Esophagus (tissue), 2 donors: ENCODE measurements at regions not wholly inside any gene's neighbourhood (a gene's known extent, or its start where the extent isn't known, plus 50 kb on each side); places are given as distances from the start of the nearest gene placed in this dataset.
"Not testable (repeated sequence)": the region's sequence is repeated elsewhere in the genome, so short reads cannot be mapped to it uniquely, and the experiment has no call there.

Experiments
- H3K27ac ChIP-seq, 2 donors: one replicate each; pipeline ENCODE4 v1.5.1; 2013; ENCODE audit warnings: low read depth in 2 of 2, mild to moderate bottlenecking in 2 of 2, inconsistent platforms in 1 of 2, low read length in 1 of 2, moderate library complexity in 1 of 2
- H3K27me3 ChIP-seq, 2 donors: one replicate each; pipeline ENCODE4 v1.6.1; 2013; ENCODE audit warnings: low read length in 2 of 2, control low read depth in 1 of 2, mild to moderate bottlenecking in 1 of 2; ENCODE audit not compliant: insufficient read depth in 2 of 2, control insufficient read depth in 1 of 2
- H3K36me3 ChIP-seq, 2 donors: one replicate each; pipeline ENCODE4 v1.6.1; 2013; ENCODE audit warnings: low read length in 1 of 2; ENCODE audit not compliant: control insufficient read depth in 2 of 2, insufficient read depth in 2 of 2
- H3K4me1 ChIP-seq, 2 donors: one replicate each; pipeline ENCODE4 v1.6.1; 2013; ENCODE audit warnings: low read length in 1 of 2; ENCODE audit not compliant: control insufficient read depth in 2 of 2, insufficient read depth in 2 of 2
- H3K4me3 ChIP-seq, 2 donors: one replicate each; pipeline ENCODE4 v1.5.1; 2013; ENCODE audit warnings: low read length in 2 of 2, mild to moderate bottlenecking in 2 of 2, low read depth in 1 of 2, moderate library complexity in 1 of 2
- H3K9me3 ChIP-seq, 2 donors: one replicate each; pipeline ENCODE4 v1.6.1; 2013; ENCODE audit warnings: mild to moderate bottlenecking in 2 of 2, low read depth in 1 of 2, low read length in 1 of 2, moderate library complexity in 1 of 2; ENCODE audit not compliant: control insufficient read depth in 2 of 2, insufficient read depth in 1 of 2
- WGBS, 2 donors: extraction: QIAGEN DNeasy Blood & Tissue Kit; methylation state at CpG; one replicate each; pipeline ENCODE4 v1.1.7; 2013; 5-methylcytosine and 5-hydroxymethylcytosine counted together
- donor health status: healthy with polysubstance abuse.
- donor health status: Bipolar disorder and iron deficiency.

DNA sequence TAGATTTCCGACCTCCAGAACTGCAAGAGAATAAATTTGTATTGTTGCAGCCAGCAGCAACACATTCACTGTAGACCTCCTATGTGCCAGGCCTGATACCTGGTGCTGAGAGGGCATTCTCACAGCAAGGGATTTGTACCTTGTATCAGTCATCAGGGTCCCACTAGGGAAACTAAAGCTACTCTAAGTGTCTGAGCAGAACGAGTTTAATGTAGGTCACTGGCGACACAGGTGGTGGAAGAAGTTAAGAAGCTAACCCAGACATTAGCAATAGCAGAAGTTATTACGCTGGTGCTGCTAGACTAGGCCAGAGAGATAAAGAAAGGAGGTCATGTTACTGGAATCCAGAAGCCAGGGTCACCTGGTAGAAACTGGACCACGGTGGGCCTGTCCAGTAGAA is 60.5 kb upstream of the BCL6 start:
- peaks cover under 1 to 8% of the 10 kb centered on the region in 2 donors for H3K4me1 ChIP-seq
- WGBS, 2 donors = 86 to 92% methylated on average over 5 of the region's 5 CpGs
- H3K27ac ChIP-seq = no peak overlapping the region
- H3K36me3 ChIP-seq = no peaks in the 10 kb centered on the region
- H3K4me3 ChIP-seq = no peak overlapping the region
- no peaks in the 10 kb centered on the region for H3K27me3 ChIP-seq
- no peaks in the 10 kb centered on the region for H3K9me3 ChIP-seq

- 61 to 71% methylated on average over 3 of the region's 3 CpGs for WGBS, 2 donors
- Histone ChIP-seq H3K27ac (no peak overlapping the region), H3K4me3 (no peak overlapping the region), H3K9me3 (no peaks in the 10 kb centered on the region), H3K4me1 (peaks cover 2 to 8% of the 10 kb centered on the region in 2 donors), H3K36me3 (no peaks in the 10 kb centered on the region), H3K27me3 (no peaks in the 10 kb centered on the region)
These were observed 62.0 kb upstream of the BCL6 start for GRCh38 chr3:187807086-187807862.

- no peaks in the 10 kb centered on the region for H3K9me3 ChIP-seq
- no peaks in the 10 kb centered on the region for H3K36me3 ChIP-seq
- no peaks in the 10 kb centered on the region for H3K27me3 ChIP-seq
- WGBS, 2 donors = 37 to 56% methylated on average over 3 of the region's 3 CpGs
- H3K4me3 ChIP-seq = peak overlapping the region in 1 of 2 donors; percentile 21
- peaks cover 2 to 8% of the 10 kb centered on the region in 2 donors for H3K4me1 ChIP-seq
- H3K27ac ChIP-seq = peak overlapping the region; percentile 76 to 87
These were observed 63.2 kb upstream of the BCL6 start for GRCh38 chr3:187808527-187808895.

- no peak overlapping the region for H3K4me3 ChIP-seq
- peak overlapping the region; percentile 44 to 69 for H3K27ac ChIP-seq
- peaks cover 2 to 8% of the 10 kb centered on the region in 2 donors for H3K4me1 ChIP-seq
- 55 to 73% methylated on average over 3 of the region's 3 CpGs for WGBS, 2 donors
- no peaks in the 10 kb centered on the region for H3K36me3 ChIP-seq
- H3K9me3 ChIP-seq = no peaks in the 10 kb centered on the region
- no peaks in the 10 kb centered on the region for H3K27me3 ChIP-seq
These were observed 64.3 kb upstream of the BCL6 start for GRCh38 chr3:187809612-187809991.

DNA sequence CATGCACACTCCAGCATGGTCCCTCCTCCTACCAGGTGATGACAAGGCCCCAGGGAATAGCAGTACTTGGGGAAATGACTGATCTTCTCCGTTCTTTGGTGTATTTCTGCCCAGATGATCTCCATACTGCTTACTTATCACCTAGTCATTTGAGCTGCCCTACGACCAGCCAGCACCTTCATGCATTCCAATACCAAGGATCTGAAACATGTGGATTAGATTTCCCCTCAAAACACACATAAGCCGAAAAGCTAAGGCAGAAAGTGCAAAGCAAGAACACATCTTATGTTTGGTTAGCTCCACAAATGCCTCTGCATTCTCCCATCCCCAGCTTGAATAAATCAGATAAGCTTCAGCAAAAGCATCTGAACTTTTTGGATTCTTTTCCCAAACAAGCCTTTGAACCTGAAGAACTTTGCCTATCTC is 64.8 kb upstream of the BCL6 start:
- Histone ChIP-seq H3K4me3 (no peak overlapping the region), H3K27me3 (no peaks in the 10 kb centered on the region), H3K4me1 (peaks cover 2 to 8% of the 10 kb centered on the region in 2 donors), H3K36me3 (no peaks in the 10 kb centered on the region), H3K27ac (peak overlapping the region; percentile 44 to 69), H3K9me3 (no peaks in the 10 kb centered on the region)
- 51 to 70% methylated on average over 3 of the region's 3 CpGs for WGBS, 2 donors

GRCh38 chr3:187811585-187812250 is 66.5 kb upstream of the BCL6 start:
- H3K27me3 ChIP-seq = no peaks in the 10 kb centered on the region
- H3K36me3 ChIP-seq = no peaks in the 10 kb centered on the region
- H3K27ac ChIP-seq = peak overlapping the region in 1 of 2 donors; percentile 23
- H3K4me3 ChIP-seq = no peak overlapping the region
- 33 to 54% methylated on average over 4 of the region's 4 CpGs for WGBS, 2 donors
- H3K4me1 ChIP-seq = peaks cover 2 to 8% of the 10 kb centered on the region in 2 donors
- no peaks in the 10 kb centered on the region for H3K9me3 ChIP-seq

- H3K9me3 ChIP-seq = no peaks in the 10 kb centered on the region
- peaks cover 2 to 8% of the 10 kb centered on the region in 2 donors for H3K4me1 ChIP-seq
- H3K4me3 ChIP-seq = no peak overlapping the region
- H3K36me3 ChIP-seq = no peaks in the 10 kb centered on the region
- 93 to 95% methylated on average over 5 of the region's 5 CpGs for WGBS, 2 donors
- H3K27ac ChIP-seq = no peak overlapping the region
- no peaks in the 10 kb centered on the region for H3K27me3 ChIP-seq
These were observed 67.2 kb upstream of the BCL6 start for GRCh38 chr3:187812496-187812895.

GRCh38 chr3:187813198-187813597 is 67.9 kb upstream of the BCL6 start:
- no peak overlapping the region for H3K27ac ChIP-seq

GRCh38 chr3:187817766-187818165 is 72.5 kb upstream of the BCL6 start:
- not testable (repeated sequence) for H3K36me3 ChIP-seq, H3K27ac ChIP-seq, H3K4me1 ChIP-seq, H3K9me3 ChIP-seq, H3K4me3 ChIP-seq, H3K27me3 ChIP-seq
- 91 to 95% methylated on average over 3 of the region's 3 CpGs for WGBS, 2 donors

More at GRCh38 chr3:187813198-187813597, 67.9 kb upstream of the BCL6 start:
- no peaks in the 10 kb centered on the region for H3K9me3 ChIP-seq
- no peaks in the 10 kb centered on the region for H3K36me3 ChIP-seq
- no peak overlapping the region for H3K4me3 ChIP-seq
- peaks cover 2 to 8% of the 10 kb centered on the region in 2 donors for H3K4me1 ChIP-seq
- WGBS, 2 donors = 82 to 91% methylated on average over 1 of the region's 1 CpG
- H3K27me3 ChIP-seq = no peaks in the 10 kb centered on the region
